C4-2B (cell line): ENCODE measurements at regions not wholly inside any gene's neighbourhood (a gene's known extent, or its start where the extent isn't known, plus 50 kb on each side); places are given as distances from the start of the nearest gene placed in this dataset.

ENCODE experiments used
- H3K27ac ChIP-seq: fragments of 450-650 bp; 2 replicates; pipeline ENCODE4 v1.5.1; 2017
- CTCF ChIP-seq: fragments of 450-650 bp; conservative IDR thresholded peaks from 2 replicates; pipeline ENCODE4 v1.5.1; 2017; ENCODE audit warnings: mild to moderate bottlenecking
- ZFX ChIP-seq: fragments of 450-650 bp; IDR thresholded peaks from 2 replicates; pipeline ENCODE4 v1.6.1; 2017

GRCh38 chr3:193774272-193774915 lies 181.4 kb downstream of the OPA1 start:
- TF ChIP-seq CTCF: no peak
- TF ChIP-seq ZFX: no peak
- no peak overlapping the region for H3K27ac ChIP-seq

- H3K27ac ChIP-seq: no peak overlapping the region
- TF ChIP-seq ZFX (no peak), CTCF (no peak)
Measured at GRCh38 chr3:193774916-193775285, 181.9 kb downstream of the OPA1 start.

- no peak overlapping the region for H3K27ac ChIP-seq
- TF ChIP-seq CTCF (no peak), ZFX (no peak)
Measured at GRCh38 chr3:193775421-193776077, 182.5 kb downstream of the OPA1 start.

GRCh38 chr3:193776626-193777358 lies 183.8 kb downstream of the OPA1 start:
- TF ChIP-seq ZFX: no peak
- no peak for TF ChIP-seq CTCF
- no peak overlapping the region for H3K27ac ChIP-seq

GRCh38 chr3:193777524-193777923 lies 184.5 kb downstream of the OPA1 start:
- no peak overlapping the region for H3K27ac ChIP-seq
- TF ChIP-seq CTCF: no peak
- no peak for TF ChIP-seq ZFX

- TF ChIP-seq ZFX: no peak
- no peak for TF ChIP-seq CTCF
- no peak overlapping the region for H3K27ac ChIP-seq
Measured at GRCh38 chr3:193778676-193779075, 185.7 kb downstream of the OPA1 start.

- TF ChIP-seq ZFX (no peak), CTCF (no peak)
- H3K27ac ChIP-seq: no peak overlapping the region
Measured at GRCh38 chr3:193779933-193780332, 186.9 kb downstream of the OPA1 start.
